ENCODE measurements at regions not wholly inside any gene's neighbourhood (a gene's known extent, or its start where the extent isn't known, plus 50 kb on each side); places are given as distances from the start of the nearest gene placed in this dataset.

- TF ChIP-seq CTCF (IDR thresholded peaks at IDR 0.05; ENCODE audit: low read depth, low read length, missing input control), result no peak
- TF ChIP-seq GABPA (IDR thresholded peaks at IDR 0.05 in 1 of 2, conservative IDR thresholded peaks at IDR 0.05 in 1 of 2), result no peak
- no peak for TF ChIP-seq RAD21 (IDR thresholded peaks at IDR 0.05)
- TF ChIP-seq SP1 (IDR thresholded peaks at IDR 0.05), result no peak
- no peak for TF ChIP-seq MAX (IDR thresholded peaks at IDR 0.05)
- TF ChIP-seq REST (IDR thresholded peaks at IDR 0.05), result no peak
- no peak for TF ChIP-seq FOXA1 (IDR thresholded peaks at IDR 0.05)
- no peak for TF ChIP-seq ATF3 (IDR thresholded peaks at IDR 0.05)
Observed at GRCh38 chr2:16114070-16114469, 173.7 kb downstream of the MYCN start.
